ENCODE measurements at regions not wholly inside any gene's neighbourhood (a gene's known extent, or its start where the extent isn't known, plus 50 kb on each side); places are given as distances from the start of the nearest gene placed in this dataset.
"Not testable (repeated sequence)": the region's sequence is repeated elsewhere in the genome, so short reads cannot be mapped to it uniquely, and the experiment has no call there.

- H3K4me3 Mint-ChIP-seq = no peak overlapping the region
- DNase-seq = no peak
- no peaks in the 10 kb centered on the region for H3K27me3 Mint-ChIP-seq
- H3K9me3 Mint-ChIP-seq = no peaks in the 10 kb centered on the region
- ATAC-seq (replicated peaks) = no peak
- no peaks in the 10 kb centered on the region for H3K4me1 Mint-ChIP-seq
- H3K27ac Mint-ChIP-seq = no peak overlapping the region
- H3K36me3 Mint-ChIP-seq = no peaks in the 10 kb centered on the region
These were observed 297.3 kb downstream of the CYRIA start for GRCh38 chr2:16368328-16368727.

DNA sequence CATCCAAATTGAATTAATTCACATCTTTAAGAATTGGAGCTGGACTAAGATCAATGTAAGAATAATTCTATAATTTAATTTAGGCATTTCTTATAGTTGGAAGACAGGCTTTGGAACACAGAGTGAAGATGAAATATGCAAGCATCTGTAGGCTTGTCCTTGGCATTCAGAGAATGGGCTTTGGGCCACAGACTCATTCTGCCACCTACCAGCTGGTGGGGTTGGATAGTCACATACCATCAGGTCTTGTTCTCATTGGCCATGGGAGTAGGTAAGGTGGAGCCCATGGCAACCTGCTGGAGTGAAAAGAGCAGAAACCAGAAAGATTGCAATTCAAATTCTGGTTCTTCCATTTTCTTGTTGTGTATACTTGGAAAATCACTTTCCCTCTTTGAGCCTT lies 300.3 kb downstream of the CYRIA start:
- DNase-seq (no peak), ATAC-seq (replicated peaks) (no peak)
- H3K27ac Mint-ChIP-seq = no peak overlapping the region
- no peak overlapping the region for H3K4me3 Mint-ChIP-seq
- no peaks in the 10 kb centered on the region for H3K9me3 Mint-ChIP-seq
- no peaks in the 10 kb centered on the region for H3K4me1 Mint-ChIP-seq
- H3K36me3 Mint-ChIP-seq = no peaks in the 10 kb centered on the region
- H3K27me3 Mint-ChIP-seq = no peaks in the 10 kb centered on the region

DNA sequence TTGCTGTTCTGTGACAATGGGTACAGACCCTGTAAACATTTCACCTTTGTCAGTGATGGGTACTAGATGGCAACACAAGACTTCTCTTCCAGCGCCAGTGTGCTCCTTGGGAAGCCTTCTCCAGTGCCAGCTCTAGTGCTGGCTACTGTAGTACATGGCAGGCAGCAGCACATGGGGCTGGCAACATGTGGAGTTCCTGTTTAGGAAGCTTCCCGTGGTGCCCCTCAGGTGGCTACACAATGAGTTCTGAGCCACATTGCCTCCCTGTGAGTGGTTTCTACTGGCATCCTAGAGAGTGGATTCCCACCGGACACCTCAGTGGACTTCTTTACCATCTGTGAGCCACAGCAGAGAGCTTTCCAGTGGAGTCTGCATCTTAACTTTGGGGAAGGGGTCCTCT lies 302.1 kb downstream of the CYRIA start:
- H3K27ac Mint-ChIP-seq = no peak overlapping the region
- no peaks in the 10 kb centered on the region for H3K4me1 Mint-ChIP-seq
- ATAC-seq (replicated peaks) (no peak), DNase-seq (no peak)
- H3K27me3 Mint-ChIP-seq = no peaks in the 10 kb centered on the region
- H3K9me3 Mint-ChIP-seq = no peaks in the 10 kb centered on the region
- H3K36me3 Mint-ChIP-seq = no peaks in the 10 kb centered on the region
- H3K4me3 Mint-ChIP-seq = no peak overlapping the region

GRCh38 chr2:16362611-16363010 lies 303.0 kb downstream of the CYRIA start:
- no peak for ATAC-seq (replicated peaks)
- no peaks in the 10 kb centered on the region for H3K9me3 Mint-ChIP-seq
- no peaks in the 10 kb centered on the region for H3K27me3 Mint-ChIP-seq
- no peak overlapping the region for H3K4me3 Mint-ChIP-seq
- no peak for DNase-seq
- no peaks in the 10 kb centered on the region for H3K4me1 Mint-ChIP-seq
- H3K27ac Mint-ChIP-seq = no peak overlapping the region
- H3K36me3 Mint-ChIP-seq = no peaks in the 10 kb centered on the region

GRCh38 chr2:16361261-16361995 lies 304.2 kb downstream of the CYRIA start:
- Mint-ChIP-seq H3K4me1 (no peaks in the 10 kb centered on the region), H3K27ac (no peak overlapping the region), H3K27me3 (no peaks in the 10 kb centered on the region), H3K36me3 (no peaks in the 10 kb centered on the region), H3K9me3 (no peaks in the 10 kb centered on the region), H3K4me3 (no peak overlapping the region)
- DNase-seq (no peak), ATAC-seq (replicated peaks) (no peak)

DNA sequence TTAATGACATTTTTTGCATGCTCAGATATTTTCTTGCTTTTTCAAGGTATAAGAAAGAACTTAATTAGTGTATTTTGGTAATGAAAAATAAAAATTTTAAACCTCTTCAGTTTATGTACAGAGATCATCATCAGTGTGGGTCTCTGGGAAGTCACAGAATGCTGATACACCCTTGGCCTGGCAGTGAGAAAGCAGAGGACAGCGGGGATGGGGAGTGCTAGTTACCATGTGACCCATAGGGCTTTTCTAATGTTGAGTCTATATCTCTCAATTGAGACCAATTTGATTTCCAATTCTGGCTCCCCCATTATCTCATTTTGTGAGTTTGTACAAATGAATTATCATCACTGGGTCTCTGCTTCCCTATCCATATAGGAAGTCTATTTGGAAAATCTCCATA lies 305.7 kb downstream of the CYRIA start:
- Mint-ChIP-seq H3K4me3 (no peak overlapping the region), H3K9me3 (no peaks in the 10 kb centered on the region), H3K27ac (no peak overlapping the region), H3K27me3 (no peaks in the 10 kb centered on the region), H3K4me1 (no peaks in the 10 kb centered on the region), H3K36me3 (no peaks in the 10 kb centered on the region)
- no peak for DNase-seq
- no peak for ATAC-seq (replicated peaks)

GRCh38 chr2:16357188-16357587 lies 308.4 kb downstream of the CYRIA start:
- Mint-ChIP-seq H3K4me1 (no peaks in the 10 kb centered on the region), H3K27me3 (no peaks in the 10 kb centered on the region), H3K27ac (no peak overlapping the region), H3K9me3 (peaks cover 4 to 5% of the 10 kb centered on the region in 2 donors), H3K4me3 (no peak overlapping the region), H3K36me3 (no peaks in the 10 kb centered on the region)
- DNase-seq (no peak), ATAC-seq (replicated peaks) (no peak)

GRCh38 chr2:16351541-16351940 lies 314.1 kb downstream of the CYRIA start:
- no peak for ATAC-seq (replicated peaks)
- Mint-ChIP-seq H3K36me3 (no peaks in the 10 kb centered on the region), H3K27ac (no peak overlapping the region)

DNA sequence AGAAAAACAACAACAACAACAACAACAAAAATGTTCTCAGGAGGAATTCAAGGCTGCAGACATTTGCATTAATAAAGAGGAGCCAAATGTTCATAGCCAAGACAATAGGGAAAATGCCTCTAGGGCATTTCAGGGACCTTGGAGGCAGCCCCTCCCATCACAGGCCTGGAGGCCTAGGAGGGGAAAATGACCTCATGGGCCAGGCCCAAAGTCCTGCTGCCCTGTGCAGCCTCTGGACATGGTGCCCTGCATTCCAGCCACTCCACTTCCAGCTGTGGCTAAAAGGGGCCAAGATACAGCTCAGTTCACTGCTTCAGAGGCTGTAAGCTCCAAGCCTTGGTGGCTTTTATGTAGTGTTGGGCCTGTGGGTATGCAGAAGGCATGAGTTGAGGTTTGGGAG lies 314.5 kb downstream of the CYRIA start:
- DNase-seq (no peak), ATAC-seq (replicated peaks) (no peak)
- Mint-ChIP-seq H3K9me3 (peaks cover 16 to 18% of the 10 kb centered on the region in 2 donors), H3K27me3 (no peaks in the 10 kb centered on the region), H3K36me3 (no peaks in the 10 kb centered on the region), H3K4me1 (no peaks in the 10 kb centered on the region), H3K27ac (no peak overlapping the region), H3K4me3 (no peak overlapping the region)

More at GRCh38 chr2:16351541-16351940, 314.1 kb downstream of the CYRIA start:
- no peaks in the 10 kb centered on the region for H3K4me1 Mint-ChIP-seq
- no peaks in the 10 kb centered on the region for H3K27me3 Mint-ChIP-seq
- peaks cover 16 to 18% of the 10 kb centered on the region in 2 donors for H3K9me3 Mint-ChIP-seq
- no peak for DNase-seq
- H3K4me3 Mint-ChIP-seq = no peak overlapping the region

GRCh38 chr2:16350211-16350610 lies 315.4 kb downstream of the CYRIA start:
- H3K9me3 Mint-ChIP-seq = peaks cover 16 to 18% of the 10 kb centered on the region in 2 donors
- no peak overlapping the region for H3K27ac Mint-ChIP-seq
- no peaks in the 10 kb centered on the region for H3K36me3 Mint-ChIP-seq
- no peak overlapping the region for H3K4me3 Mint-ChIP-seq
- DNase-seq (no peak), ATAC-seq (replicated peaks) (no peak)
- no peaks in the 10 kb centered on the region for H3K27me3 Mint-ChIP-seq
- H3K4me1 Mint-ChIP-seq = no peaks in the 10 kb centered on the region

DNA sequence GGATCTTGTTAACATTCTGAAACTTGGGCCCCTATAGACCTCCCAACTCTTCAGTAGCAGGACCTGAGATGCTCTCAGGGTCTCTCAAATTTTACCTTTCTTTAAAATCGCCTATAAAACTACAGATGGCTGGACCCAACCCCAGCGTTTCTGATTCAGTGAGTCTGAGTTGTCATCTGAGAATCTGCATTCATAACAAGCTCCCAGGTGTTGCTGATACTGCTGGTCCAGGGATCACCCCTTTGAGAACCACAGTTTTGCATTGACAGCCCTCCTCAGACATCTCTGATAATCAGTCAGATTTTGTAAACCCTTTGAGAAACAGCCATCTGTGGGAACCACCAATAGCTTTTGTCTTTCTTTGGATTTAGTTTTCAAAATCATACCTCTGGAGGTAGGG lies 315.8 kb downstream of the CYRIA start:
- Mint-ChIP-seq H3K36me3 (no peaks in the 10 kb centered on the region), H3K27ac (no peak overlapping the region), H3K4me1 (no peaks in the 10 kb centered on the region), H3K4me3 (no peak overlapping the region), H3K27me3 (no peaks in the 10 kb centered on the region), H3K9me3 (peaks cover 16 to 18% of the 10 kb centered on the region in 2 donors)
- DNase-seq (no peak), ATAC-seq (replicated peaks) (no peak)

- Mint-ChIP-seq H3K4me3 (no peak overlapping the region), H3K36me3 (no peaks in the 10 kb centered on the region), H3K4me1 (no peaks in the 10 kb centered on the region), H3K9me3 (peaks cover 16 to 17% of the 10 kb centered on the region in 2 donors), H3K27ac (no peak overlapping the region), H3K27me3 (no peaks in the 10 kb centered on the region)
- ATAC-seq (replicated peaks) (no peak), DNase-seq (no peak)
These were observed 316.7 kb downstream of the CYRIA start for GRCh38 chr2:16348821-16349515.

DNA sequence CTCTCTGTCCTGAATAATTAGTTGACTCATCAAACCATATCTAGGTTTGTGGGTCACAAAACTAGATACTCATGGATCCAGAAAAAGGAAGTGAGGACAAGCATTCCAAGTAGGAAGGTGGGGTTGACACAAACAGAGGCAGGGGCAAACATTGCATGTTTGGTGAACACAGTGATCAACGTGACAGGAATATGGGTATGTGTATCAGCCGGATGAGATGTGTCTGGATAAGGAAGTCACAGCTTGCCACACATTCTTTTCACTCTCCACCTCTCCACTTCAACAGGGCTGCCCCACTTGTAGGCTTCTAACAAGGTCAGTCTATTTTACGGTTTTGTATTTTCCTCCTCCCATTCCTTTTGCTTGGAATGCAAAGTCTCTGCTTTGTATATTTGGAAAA lies 319.0 kb downstream of the CYRIA start:
- Mint-ChIP-seq H3K9me3 (peaks cover 6 to 10% of the 10 kb centered on the region in 2 donors), H3K4me3 (no peak overlapping the region), H3K27ac (no peak overlapping the region), H3K27me3 (no peaks in the 10 kb centered on the region), H3K36me3 (no peaks in the 10 kb centered on the region), H3K4me1 (no peaks in the 10 kb centered on the region)
- ATAC-seq (replicated peaks) (no peak), DNase-seq (no peak)

DNA sequence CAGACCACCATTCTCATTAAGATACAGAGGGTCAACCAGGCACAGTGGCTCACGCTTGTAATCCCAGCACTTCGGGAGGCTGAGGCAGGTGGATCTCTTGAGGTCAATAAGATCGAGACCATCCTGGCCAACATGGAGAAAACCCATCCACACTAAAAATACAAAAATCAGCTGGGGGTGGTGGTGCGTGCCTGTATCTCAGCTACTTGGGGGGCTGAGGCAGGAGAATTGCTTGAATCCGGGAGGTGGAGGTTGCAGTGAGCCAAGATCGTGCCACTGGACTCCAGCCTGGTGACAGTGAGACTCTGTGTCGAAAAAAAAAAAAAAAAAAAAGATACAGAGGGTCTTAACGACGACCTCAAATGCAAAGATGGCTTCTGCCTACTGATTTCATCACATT lies 320.4 kb downstream of the CYRIA start:
- not testable (repeated sequence) for ATAC-seq (replicated peaks); H3K9me3 Mint-ChIP-seq; H3K4me3 Mint-ChIP-seq; DNase-seq; H3K4me1 Mint-ChIP-seq; H3K27me3 Mint-ChIP-seq; H3K36me3 Mint-ChIP-seq; H3K27ac Mint-ChIP-seq

- Mint-ChIP-seq H3K9me3 (peaks cover 11 to 17% of the 10 kb centered on the region in 2 donors), H3K27me3 (no peaks in the 10 kb centered on the region), H3K4me3 (no peak overlapping the region), H3K4me1 (no peaks in the 10 kb centered on the region), H3K36me3 (peaks cover 0 to 4% of the 10 kb centered on the region in 2 donors), H3K27ac (no peak overlapping the region)
- DNase-seq (no peak), ATAC-seq (replicated peaks) (no peak)
These were observed 326.4 kb downstream of the CYRIA start for GRCh38 chr2:16339206-16339605.
